GM23338 (cell line): ENCODE measurements at regions not wholly inside any gene's neighbourhood (a gene's known extent, or its start where the extent isn't known, plus 50 kb on each side); places are given as distances from the start of the nearest gene placed in this dataset.

Experiments
- ATAC-seq: fragments of 200-7000 bp; cut with Tn5 transposase; 3 replicates; pipeline ENCODE4 v1.9.1; 2020
- DNase-seq: peaks from one replicate; pipeline ENCODE4 v3.0.0-alpha.2; 2015; ENCODE audit warnings: low spot score
- H2AFZ ChIP-seq: fragments of 200-600 bp; sonication (generic); 2 replicates; pipeline ENCODE4 v1.8.0; 2016; ENCODE audit warnings: antibody characterized with exemption, mild to moderate bottlenecking, moderate library complexity
- H3F3A ChIP-seq: fragments of 200-600 bp; sonication (generic); replicated peaks from 2 replicates; pipeline ENCODE4 v1.8.0; 2017; ENCODE audit warnings: antibody characterized with exemption, mixed run types, low read depth
- H3K27ac ChIP-seq: fragments of 200-600 bp; sonication (generic); 2 replicates; pipeline ENCODE4 v1.6.1; 2016; ENCODE audit warnings: low read depth
- H3K27me3 ChIP-seq: fragments of 200-600 bp; sonication (generic); 2 replicates; pipeline ENCODE4 v1.8.0; 2016; ENCODE audit warnings: mild to moderate bottlenecking, mixed run types, moderate library complexity; ENCODE audit not compliant: insufficient read depth
- H3K36me3 ChIP-seq: fragments of 200-600 bp; sonication (generic); 2 replicates; pipeline ENCODE4 v1.8.0; 2016; ENCODE audit warnings: mild to moderate bottlenecking; ENCODE audit not compliant: insufficient read depth
- H3K4me1 ChIP-seq: fragments of 200-600 bp; sonication (generic); 2 replicates; pipeline ENCODE4 v1.8.0; 2016; ENCODE audit warnings: mild to moderate bottlenecking, moderate library complexity; ENCODE audit not compliant: insufficient read depth
- H3K4me2 ChIP-seq: fragments of 200-600 bp; sonication (generic); 2 replicates; pipeline ENCODE4 v1.7.1; 2017; ENCODE audit warnings: mixed run types
- H3K4me3 ChIP-seq: fragments of 200-600 bp; sonication (generic); 2 replicates; pipeline ENCODE4 v1.6.1; 2016; ENCODE audit warnings: mixed run types
- H3K79me2 ChIP-seq: fragments of 200-600 bp; sonication (generic); replicated peaks from 2 replicates; pipeline ENCODE4 v1.8.0; 2017; ENCODE audit warnings: mild to moderate bottlenecking; ENCODE audit not compliant: insufficient read depth
- H3K9me2 ChIP-seq: fragments of 200-600 bp; sonication (generic); 2 replicates; pipeline ENCODE4 v1.8.0; 2017; ENCODE audit not compliant: insufficient read depth
- H4K20me1 ChIP-seq: fragments of 200-600 bp; sonication (generic); replicated peaks from 2 replicates; pipeline ENCODE4 v1.8.0; 2017; ENCODE audit warnings: mild to moderate bottlenecking; ENCODE audit not compliant: insufficient read depth
- H3K27ac Mint-ChIP-seq: 2 replicates; pipeline ENCODE4 v1.8.0; 2020; ENCODE audit warnings: inconsistent platforms, mild to moderate bottlenecking, moderate library complexity, mixed read lengths
- H3K27me3 Mint-ChIP-seq: 3 replicates; pipeline ENCODE4 v1.8.0; 2022; ENCODE audit warnings: low read depth, mild to moderate bottlenecking, moderate library complexity, mixed read lengths, inconsistent platforms; ENCODE audit not compliant: insufficient read depth, poor library complexity
- H3K36me3 Mint-ChIP-seq: 3 replicates; pipeline ENCODE4 v1.8.0; 2021; ENCODE audit warnings: low read depth, mild to moderate bottlenecking, inconsistent platforms, moderate library complexity, mixed read lengths
- H3K4me1 Mint-ChIP-seq: 3 replicates; pipeline ENCODE4 v1.8.0; 2020; ENCODE audit warnings: mild to moderate bottlenecking, inconsistent platforms, mixed read lengths
- H3K4me3 Mint-ChIP-seq: 3 replicates; pipeline ENCODE4 v1.8.0; 2021; ENCODE audit warnings: moderate library complexity, mild to moderate bottlenecking, inconsistent platforms, mixed read lengths
- H3K9me3 Mint-ChIP-seq: 3 replicates; pipeline ENCODE4 v1.8.0; 2020; ENCODE audit warnings: moderate library complexity, mild to moderate bottlenecking, inconsistent platforms, mixed read lengths
- CREB1 ChIP-seq: fragments of 250-450 bp; sonication (Bioruptor Pico); IDR thresholded peaks from 2 replicates; pipeline ENCODE4 v1.5.0; 2020; ENCODE audit warnings: low read depth, mild to moderate bottlenecking, moderate library complexity
- EZH2 ChIP-seq: fragments of 200-600 bp; sonication (generic); IDR thresholded peaks from one replicate; pipeline ENCODE4 v1.8.0; 2017; ENCODE audit warnings: antibody characterized with exemption, mild to moderate bottlenecking, low read depth; ENCODE audit not compliant: unreplicated experiment
- EZH2phosphoT487 ChIP-seq: fragments of 200-600 bp; sonication (generic); IDR thresholded peaks from one replicate; pipeline ENCODE4 v1.8.1; 2018; ENCODE audit warnings: antibody characterized with exemption; ENCODE audit not compliant: unreplicated experiment
- JUNB ChIP-seq: IDR thresholded peaks from one replicate; pipeline ENCODE4 v1.6.1; 2016; ENCODE audit warnings: antibody characterized with exemption; ENCODE audit not compliant: unreplicated experiment
- NANOG ChIP-seq: IDR thresholded peaks from 2 replicates; pipeline ENCODE4 v1.6.1; 2016; ENCODE audit warnings: antibody characterized with exemption, borderline replicate concordance
- POLR2AphosphoS5 ChIP-seq: IDR thresholded peaks from 2 replicates; pipeline ENCODE4 v1.6.1; 2016; ENCODE audit warnings: antibody characterized with exemption, low read depth
- STAT1 ChIP-seq: IDR thresholded peaks from one replicate; pipeline ENCODE4 v1.6.1; 2016; ENCODE audit warnings: antibody characterized with exemption; ENCODE audit not compliant: unreplicated experiment
- ZNF114 ChIP-seq: fragments of 250-450 bp; sonication (Bioruptor Pico); IDR thresholded peaks from 2 replicates; pipeline ENCODE4 v1.5.0; 2020; ENCODE audit warnings: mild to moderate bottlenecking, moderate library complexity
- ZNF331 ChIP-seq: fragments of 250-450 bp; sonication (Bioruptor Pico); IDR thresholded peaks from 2 replicates; pipeline ENCODE4 v1.5.0; 2020; ENCODE audit warnings: low read depth, mild to moderate bottlenecking, moderate library complexity
- ZNF462 ChIP-seq: fragments of 250-450 bp; sonication (Bioruptor Pico); IDR thresholded peaks from 2 replicates; pipeline ENCODE4 v1.5.0; 2020; ENCODE audit warnings: mild to moderate bottlenecking, moderate library complexity
- TF ChIP-seq, protein P1 (sequence below): IDR thresholded peaks from 2 replicates; pipeline ENCODE4 v1.6.1; 2016; ENCODE audit warnings: antibody characterized with exemption
- TF ChIP-seq, protein P2 (sequence below): IDR thresholded peaks from one replicate; pipeline ENCODE4 v1.6.1; 2018; ENCODE audit warnings: antibody characterized with exemption; ENCODE audit not compliant: unreplicated experiment
- TF ChIP-seq, protein P3 (sequence below), 2 experiments: fragments of 200-600 bp in 1 of 2; sonication (generic) in 1 of 2; conservative IDR thresholded peaks; 2 replicates each; pipeline versions ENCODE4 v1.5.1 to v1.6.1; 2016 to 2017; ENCODE audit warnings: antibody characterized with exemption in 2 of 2, low read depth in 2 of 2, mild to moderate bottlenecking in 2 of 2, moderate library complexity in 1 of 2

- Histone ChIP-seq H3K9me2 (0 out of 2 replicates have a peak, but pooled peaks cover 6% of the 10 kb centered on the region), H2AFZ (no peak overlapping the region), H3K4me1 (no peaks in the 10 kb centered on the region), H3F3A (no peaks in the 10 kb centered on the region), H3K27ac (no peak overlapping the region), H3K4me2 (no peak overlapping the region), H4K20me1 (no peaks in the 10 kb centered on the region), H3K79me2 (no peaks in the 10 kb centered on the region), H3K36me3 (no peaks in the 10 kb centered on the region), H3K27me3 (no peaks in the 10 kb centered on the region), H3K4me3 (no peak overlapping the region)
- H3K4me1 Mint-ChIP-seq: peaks cover 8% of the 10 kb centered on the region; the same call in 2 of the 3 replicates
- no peak overlapping the region for H3K27ac Mint-ChIP-seq
- TF ChIP-seq, protein P1, sequence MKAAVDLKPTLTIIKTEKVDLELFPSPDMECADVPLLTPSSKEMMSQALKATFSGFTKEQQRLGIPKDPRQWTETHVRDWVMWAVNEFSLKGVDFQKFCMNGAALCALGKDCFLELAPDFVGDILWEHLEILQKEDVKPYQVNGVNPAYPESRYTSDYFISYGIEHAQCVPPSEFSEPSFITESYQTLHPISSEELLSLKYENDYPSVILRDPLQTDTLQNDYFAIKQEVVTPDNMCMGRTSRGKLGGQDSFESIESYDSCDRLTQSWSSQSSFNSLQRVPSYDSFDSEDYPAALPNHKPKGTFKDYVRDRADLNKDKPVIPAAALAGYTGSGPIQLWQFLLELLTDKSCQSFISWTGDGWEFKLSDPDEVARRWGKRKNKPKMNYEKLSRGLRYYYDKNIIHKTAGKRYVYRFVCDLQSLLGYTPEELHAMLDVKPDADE: no peak
- TF ChIP-seq JUNB (no peak), ZNF462 (CRISPR knock-in tag) (no peak), NANOG (no peak), EZH2 (no peak), POLR2AphosphoS5 (no peak), STAT1 (no peak), CREB1 (CRISPR knock-in tag) (no peak), EZH2phosphoT487 (no peak), ZNF114 (CRISPR knock-in tag) (no peak), ZNF331 (no peak)
- TF ChIP-seq, protein P2, sequence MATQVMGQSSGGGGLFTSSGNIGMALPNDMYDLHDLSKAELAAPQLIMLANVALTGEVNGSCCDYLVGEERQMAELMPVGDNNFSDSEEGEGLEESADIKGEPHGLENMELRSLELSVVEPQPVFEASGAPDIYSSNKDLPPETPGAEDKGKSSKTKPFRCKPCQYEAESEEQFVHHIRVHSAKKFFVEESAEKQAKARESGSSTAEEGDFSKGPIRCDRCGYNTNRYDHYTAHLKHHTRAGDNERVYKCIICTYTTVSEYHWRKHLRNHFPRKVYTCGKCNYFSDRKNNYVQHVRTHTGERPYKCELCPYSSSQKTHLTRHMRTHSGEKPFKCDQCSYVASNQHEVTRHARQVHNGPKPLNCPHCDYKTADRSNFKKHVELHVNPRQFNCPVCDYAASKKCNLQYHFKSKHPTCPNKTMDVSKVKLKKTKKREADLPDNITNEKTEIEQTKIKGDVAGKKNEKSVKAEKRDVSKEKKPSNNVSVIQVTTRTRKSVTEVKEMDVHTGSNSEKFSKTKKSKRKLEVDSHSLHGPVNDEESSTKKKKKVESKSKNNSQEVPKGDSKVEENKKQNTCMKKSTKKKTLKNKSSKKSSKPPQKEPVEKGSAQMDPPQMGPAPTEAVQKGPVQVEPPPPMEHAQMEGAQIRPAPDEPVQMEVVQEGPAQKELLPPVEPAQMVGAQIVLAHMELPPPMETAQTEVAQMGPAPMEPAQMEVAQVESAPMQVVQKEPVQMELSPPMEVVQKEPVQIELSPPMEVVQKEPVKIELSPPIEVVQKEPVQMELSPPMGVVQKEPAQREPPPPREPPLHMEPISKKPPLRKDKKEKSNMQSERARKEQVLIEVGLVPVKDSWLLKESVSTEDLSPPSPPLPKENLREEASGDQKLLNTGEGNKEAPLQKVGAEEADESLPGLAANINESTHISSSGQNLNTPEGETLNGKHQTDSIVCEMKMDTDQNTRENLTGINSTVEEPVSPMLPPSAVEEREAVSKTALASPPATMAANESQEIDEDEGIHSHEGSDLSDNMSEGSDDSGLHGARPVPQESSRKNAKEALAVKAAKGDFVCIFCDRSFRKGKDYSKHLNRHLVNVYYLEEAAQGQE: no peak
- TF ChIP-seq, protein P3, sequence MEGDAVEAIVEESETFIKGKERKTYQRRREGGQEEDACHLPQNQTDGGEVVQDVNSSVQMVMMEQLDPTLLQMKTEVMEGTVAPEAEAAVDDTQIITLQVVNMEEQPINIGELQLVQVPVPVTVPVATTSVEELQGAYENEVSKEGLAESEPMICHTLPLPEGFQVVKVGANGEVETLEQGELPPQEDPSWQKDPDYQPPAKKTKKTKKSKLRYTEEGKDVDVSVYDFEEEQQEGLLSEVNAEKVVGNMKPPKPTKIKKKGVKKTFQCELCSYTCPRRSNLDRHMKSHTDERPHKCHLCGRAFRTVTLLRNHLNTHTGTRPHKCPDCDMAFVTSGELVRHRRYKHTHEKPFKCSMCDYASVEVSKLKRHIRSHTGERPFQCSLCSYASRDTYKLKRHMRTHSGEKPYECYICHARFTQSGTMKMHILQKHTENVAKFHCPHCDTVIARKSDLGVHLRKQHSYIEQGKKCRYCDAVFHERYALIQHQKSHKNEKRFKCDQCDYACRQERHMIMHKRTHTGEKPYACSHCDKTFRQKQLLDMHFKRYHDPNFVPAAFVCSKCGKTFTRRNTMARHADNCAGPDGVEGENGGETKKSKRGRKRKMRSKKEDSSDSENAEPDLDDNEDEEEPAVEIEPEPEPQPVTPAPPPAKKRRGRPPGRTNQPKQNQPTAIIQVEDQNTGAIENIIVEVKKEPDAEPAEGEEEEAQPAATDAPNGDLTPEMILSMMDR (conservative IDR thresholded peaks at IDR 0.05; ENCODE audit: low read depth in 2 of 2): no peak
- ATAC-seq (no peak), DNase-seq (no peak)
- H3K27me3 Mint-ChIP-seq: peaks cover 3% of the 10 kb centered on the region
- peaks cover 6% of the 10 kb centered on the region; the same call in 2 of the 3 replicates for H3K9me3 Mint-ChIP-seq
- no peaks in the 10 kb centered on the region for H3K36me3 Mint-ChIP-seq
- H3K4me3 Mint-ChIP-seq: no peak overlapping the region
Observed at GRCh38 chr2:65487404-65487803, 55.0 kb upstream of the SPRED2 start.
